GM21390 (cell line): ENCODE measurements at regions not wholly inside any gene's neighbourhood (a gene's known extent, or its start where the extent isn't known, plus 50 kb on each side); places are given as distances from the start of the nearest gene placed in this dataset.
A peak's percentile ranks its signal among the peaks of the same experiment; 100 is the strongest.
"Not testable (repeated sequence)": the region's sequence is repeated elsewhere in the genome, so short reads cannot be mapped to it uniquely, and the experiment has no call there.

Source experiments
- ATAC-seq: cut with Tn5 transposase; IDR thresholded peaks from one replicate; pipeline ENCODE4 v1.9.1; 2021; ENCODE audit not compliant: unreplicated experiment

GRCh38 chr12:127140864-127141484, 1126.0 kb upstream of the TMEM132C start:
- ATAC-seq = not testable (repeated sequence)

- ATAC-seq = no peak
Observed at GRCh38 chr12:127143020-127143419, 1124.0 kb upstream of the TMEM132C start.

DNA sequence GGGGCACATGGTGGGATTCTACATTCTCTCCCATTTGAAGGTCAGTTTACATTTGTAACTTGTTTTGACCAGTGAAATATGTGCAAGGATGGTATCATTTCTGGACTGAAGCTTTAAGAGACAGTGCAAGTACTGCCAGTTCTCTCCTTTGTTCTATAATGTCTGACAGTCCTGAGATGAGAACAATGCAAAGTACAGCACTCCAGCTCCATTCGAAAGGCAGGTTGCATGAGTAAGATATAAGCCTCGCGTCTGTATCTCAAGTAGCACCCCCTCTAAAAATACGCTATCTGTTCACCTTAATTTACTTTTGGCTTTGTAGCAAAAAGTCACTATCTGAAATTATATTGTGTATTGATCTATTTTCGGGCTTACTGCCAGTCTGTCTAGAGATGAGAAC, 1122.2 kb upstream of the TMEM132C start:
- ATAC-seq = no peak

- no peak for ATAC-seq
Observed at GRCh38 chr12:127145241-127145928, 1121.6 kb upstream of the TMEM132C start.

GRCh38 chr12:127145929-127146789, 1120.8 kb upstream of the TMEM132C start:
- no peak for ATAC-seq

DNA sequence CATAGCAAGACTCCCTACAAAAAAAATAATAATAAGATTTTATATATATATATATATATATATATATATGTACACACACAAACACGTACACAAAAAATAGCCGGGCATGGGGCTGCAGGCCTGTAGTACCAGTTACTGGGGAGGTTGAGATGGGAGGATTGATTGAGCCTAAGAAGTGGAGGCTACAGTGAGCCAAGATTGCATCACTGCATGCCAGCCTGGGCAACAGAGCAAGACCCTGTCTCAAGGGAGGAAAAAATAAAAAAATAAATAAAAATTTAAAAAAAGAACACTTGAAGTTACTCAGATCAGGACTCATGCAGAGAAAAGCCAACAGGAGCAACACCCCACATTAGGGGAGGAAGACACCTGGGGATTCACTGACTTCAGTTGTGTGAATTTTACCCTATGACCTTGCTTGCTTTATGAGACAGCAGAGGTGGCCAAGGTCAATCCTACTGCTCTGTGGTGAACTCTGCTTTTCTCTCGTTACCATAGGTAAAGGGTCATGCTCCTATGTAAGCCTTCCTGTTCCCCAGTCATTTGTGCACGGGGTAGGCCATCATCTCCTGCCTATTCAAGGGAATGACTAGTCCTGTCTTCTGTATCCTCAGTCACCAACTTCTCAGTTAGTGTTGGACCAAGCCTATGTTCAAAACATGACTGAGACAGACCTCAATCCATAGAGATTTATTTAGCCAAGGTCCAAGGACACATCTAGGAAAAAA, 1119.8 kb upstream of the TMEM132C start:
- ATAC-seq = no peak

GRCh38 chr12:127147724-127148123, 1119.2 kb upstream of the TMEM132C start:
- ATAC-seq = no peak

- ATAC-seq = no peak
Observed at GRCh38 chr12:127148318-127148717, 1118.7 kb upstream of the TMEM132C start.

GRCh38 chr12:127149226-127149964, 1117.6 kb upstream of the TMEM132C start:
- no peak for ATAC-seq

- peak; percentile 70 for ATAC-seq
Observed at GRCh38 chr12:127150028-127150427, 1116.9 kb upstream of the TMEM132C start.

DNA sequence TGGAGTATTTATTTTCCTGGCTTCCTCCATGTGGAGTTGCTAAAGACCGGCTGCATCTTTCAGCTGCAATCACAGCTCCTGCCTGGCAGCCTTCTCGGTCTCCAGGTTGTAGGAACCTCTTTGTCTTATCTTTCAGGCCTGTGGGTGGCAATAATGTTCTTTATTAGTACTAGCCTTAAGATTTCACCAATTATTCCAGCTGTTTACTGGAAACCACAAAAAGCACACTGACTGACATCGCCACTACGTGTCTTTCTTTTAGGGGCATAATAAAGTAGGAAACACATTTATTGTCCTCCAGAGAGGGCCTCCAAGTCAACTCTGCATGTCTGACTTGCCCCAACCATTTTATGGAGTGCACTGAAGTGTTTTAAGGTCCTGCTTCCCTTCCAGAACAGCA, 1116.5 kb upstream of the TMEM132C start:
- ATAC-seq = no peak

DNA sequence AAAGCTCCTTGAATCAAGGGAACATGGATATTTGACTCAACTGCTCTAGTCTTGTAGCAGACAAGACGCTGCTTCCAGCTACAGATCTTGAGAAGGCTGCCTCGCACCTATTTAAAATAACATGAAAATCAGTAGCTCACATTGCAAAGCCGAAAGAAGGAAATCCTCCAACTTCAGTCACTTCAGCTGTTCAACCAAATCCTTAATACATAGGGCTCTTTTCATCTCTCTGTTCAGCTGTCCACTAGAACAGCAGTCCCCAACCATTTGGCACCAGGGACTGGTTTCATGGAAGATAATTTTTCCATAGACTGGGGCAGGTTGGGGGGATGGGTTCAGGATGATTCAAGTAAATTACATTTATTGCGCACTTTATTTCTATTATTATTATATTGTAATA, 1116.0 kb upstream of the TMEM132C start:
- no peak for ATAC-seq

- no peak for ATAC-seq
Observed at GRCh38 chr12:127153996-127154395, 1113.0 kb upstream of the TMEM132C start.

DNA sequence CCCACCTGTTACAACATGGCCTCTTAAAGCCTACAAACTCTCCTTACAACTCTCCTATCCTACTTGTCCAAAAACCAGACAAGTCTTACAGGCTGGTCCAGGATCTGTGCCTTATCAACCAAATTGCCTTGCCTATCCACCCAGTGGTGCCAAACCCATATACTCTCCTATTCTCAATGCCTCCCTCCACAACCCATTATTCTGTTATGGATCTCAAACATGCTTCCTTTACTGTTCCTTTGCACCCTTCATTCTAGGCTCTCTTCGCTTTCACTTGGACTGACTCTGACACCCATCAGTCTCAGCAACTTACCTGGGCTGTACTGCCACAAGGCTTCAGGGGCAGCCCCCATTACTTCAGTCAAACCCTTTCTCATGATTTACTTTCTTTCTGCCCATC, 1112.1 kb upstream of the TMEM132C start:
- ATAC-seq = not testable (repeated sequence)

DNA sequence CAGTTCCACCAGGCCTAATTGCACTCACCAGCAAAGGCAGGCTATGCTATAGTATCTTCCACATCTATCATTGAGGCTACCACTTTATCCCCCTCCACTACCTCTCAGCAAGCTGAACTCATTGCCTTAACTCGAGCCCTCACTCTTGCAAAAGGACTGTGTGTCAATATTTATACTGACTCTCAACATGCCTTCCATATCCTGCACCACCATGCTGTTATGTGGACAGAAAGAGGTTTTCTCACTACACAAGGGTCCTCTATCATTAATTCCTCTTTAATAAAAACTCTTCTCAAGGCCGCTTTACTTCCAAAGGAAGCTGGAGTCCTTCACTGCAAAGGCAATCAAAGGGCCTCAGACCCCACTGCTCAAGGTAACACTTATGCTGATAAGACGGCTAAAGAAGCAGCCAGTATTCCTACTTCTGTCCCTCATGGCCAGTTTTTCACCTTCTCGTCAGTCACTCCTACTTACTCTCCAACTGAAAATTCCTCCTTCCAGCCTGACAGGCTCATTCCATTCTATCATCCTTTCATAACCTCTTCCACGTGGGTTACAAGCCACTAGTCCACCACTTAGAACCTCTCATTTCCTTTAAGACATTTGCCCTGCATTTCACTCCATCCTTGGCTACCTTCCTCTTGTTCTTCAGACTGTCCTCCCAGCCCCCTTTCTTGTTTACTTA, 1110.9 kb upstream of the TMEM132C start:
- not testable (repeated sequence) for ATAC-seq

DNA sequence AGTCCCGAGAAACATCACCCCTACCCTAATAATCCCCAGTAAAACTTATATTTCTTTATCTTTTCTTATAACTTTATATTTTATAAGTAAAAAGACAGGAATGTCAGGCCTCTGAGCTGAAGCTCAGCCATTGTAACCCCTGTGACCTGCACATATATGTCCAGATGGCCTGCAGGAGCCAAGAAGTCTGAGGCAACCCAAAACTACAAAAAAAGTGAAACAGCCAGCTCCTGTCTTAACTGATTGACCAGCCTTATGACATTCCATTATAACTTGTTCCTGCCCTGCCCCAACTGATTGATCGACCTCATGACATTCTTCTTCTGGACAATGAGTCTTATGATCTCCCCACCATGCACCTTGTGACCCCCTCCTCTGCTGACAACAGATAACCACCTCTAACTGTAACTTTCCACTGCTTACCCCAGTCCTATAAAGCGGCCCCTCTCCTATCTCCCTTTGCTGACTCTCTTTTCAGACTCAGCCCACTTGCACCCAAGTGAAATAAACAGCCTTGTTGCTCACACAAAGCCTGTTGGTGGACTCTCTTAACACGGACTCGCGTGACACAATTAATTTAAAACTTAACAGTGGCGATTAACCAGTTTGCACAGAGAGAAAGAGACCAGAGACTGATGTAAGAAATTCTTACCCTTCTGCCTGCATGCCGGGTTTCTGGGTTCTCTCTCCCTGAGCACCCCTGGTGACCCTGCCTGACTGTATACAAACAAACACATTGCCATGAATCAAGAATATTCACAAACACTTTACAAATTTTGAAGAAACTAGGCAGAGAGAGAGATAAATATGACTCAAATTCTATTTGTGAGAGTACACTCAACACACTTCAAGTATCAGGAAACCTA, 1109.2 kb upstream of the TMEM132C start:
- not testable (repeated sequence) for ATAC-seq

DNA sequence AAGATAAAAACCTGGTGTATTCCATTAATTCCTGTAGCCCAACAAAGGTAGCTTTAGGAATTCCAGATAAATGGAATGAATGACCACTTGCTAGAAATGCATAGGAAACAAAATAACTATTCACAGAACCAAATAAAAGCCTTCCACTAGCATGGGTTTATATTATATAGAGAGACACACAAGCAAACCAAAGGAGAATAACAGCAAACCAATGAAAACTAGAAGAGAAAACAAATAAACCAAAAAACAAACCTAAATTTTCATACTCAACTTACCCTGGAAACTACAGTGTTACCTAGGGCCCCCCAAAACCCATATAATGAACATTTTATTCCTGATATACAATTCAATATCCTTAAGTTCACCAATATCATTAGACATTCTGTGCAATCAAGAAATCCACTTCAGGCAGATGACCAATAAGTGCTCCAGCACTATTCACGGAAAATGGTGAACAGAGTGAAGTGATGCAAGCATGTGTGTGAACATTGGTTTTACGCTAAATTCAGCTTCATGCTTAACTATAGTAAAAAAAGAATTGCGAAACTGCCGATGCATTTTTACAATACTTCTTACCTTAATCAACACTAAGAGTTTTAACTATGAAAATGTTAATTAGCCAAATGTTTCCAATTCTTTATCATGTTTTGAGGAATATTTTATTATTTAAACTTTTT, 1108.4 kb upstream of the TMEM132C start:
- no peak for ATAC-seq

DNA sequence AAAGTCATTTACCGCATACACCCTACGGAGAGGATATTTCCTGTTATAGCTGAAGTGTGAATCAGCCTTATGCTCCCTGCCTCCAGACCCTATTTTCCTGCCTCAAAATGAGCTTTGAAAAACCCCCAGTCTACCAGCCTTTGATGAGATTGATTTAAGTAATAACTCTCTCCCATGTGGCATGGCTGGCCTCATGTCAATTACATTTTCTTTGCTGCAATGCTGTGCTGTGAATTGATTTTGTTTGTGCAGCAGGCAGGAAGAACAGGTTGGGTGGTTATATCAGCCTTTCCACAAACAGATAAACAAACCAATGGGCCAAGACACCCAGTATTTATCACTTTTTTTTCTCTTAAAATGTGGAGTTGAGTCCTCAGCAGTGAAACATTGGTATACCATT, 1105.5 kb upstream of the TMEM132C start:
- ATAC-seq = no peak
